ENCODE measurements at regions not wholly inside any gene's neighbourhood (a gene's known extent, or its start where the extent isn't known, plus 50 kb on each side); places are given as distances from the start of the nearest gene placed in this dataset.

- no peak for TF ChIP-seq POLR2A (IDR thresholded peaks at IDR 0.05; ENCODE audit: low read depth, low read length)
- TF ChIP-seq TAF1 (IDR thresholded peaks at IDR 0.05; ENCODE audit: borderline replicate concordance, low read depth, low read length), result no peak
- no peak for TF ChIP-seq POLR2AphosphoS5 (IDR thresholded peaks at IDR 0.05; ENCODE audit: low read depth, low read length)
Observed at GRCh38 chr4:180808862-180809261, 1434.3 kb upstream of the TENM3 start.
